ENCODE measurements at regions not wholly inside any gene's neighbourhood (a gene's known extent, or its start where the extent isn't known, plus 50 kb on each side); places are given as distances from the start of the nearest gene placed in this dataset.
"Not testable (repeated sequence)": the region's sequence is repeated elsewhere in the genome, so short reads cannot be mapped to it uniquely, and the experiment has no call there.

GRCh38 chr18:25495606-25496005, 143.6 kb upstream of the ZNF521 start:
- ChIA-PET CTCF (interaction anchor here (1.2 kb wide), 1 partner anchor 33 kb away, joined by 3 read pairs; no protein-coding TSS in a partner anchor), POLR2A (no interaction called here)
- no peak for TF ChIP-seq CTCF (IDR thresholded peaks at IDR 0.05; ENCODE audit: control extremely low read depth, extremely low read depth, low read depth, missing control alignments)
- DNase-seq (ENCODE audit: extremely low spot score) = no peak

GRCh38 chr18:25494888-25495287, 142.9 kb upstream of the ZNF521 start:
- CTCF ChIA-PET = no interaction called here
- no peak for TF ChIP-seq CTCF (IDR thresholded peaks at IDR 0.05; ENCODE audit: control extremely low read depth, extremely low read depth, low read depth, missing control alignments)

GRCh38 chr18:25493401-25493800, 141.4 kb upstream of the ZNF521 start:
- ChIA-PET CTCF (interaction anchor here (0.6 kb wide), 1 partner anchor 68 kb away, joined by 3 read pairs; no protein-coding TSS in a partner anchor), POLR2A (no interaction called here)
- no peak for DNase-seq (ENCODE audit: extremely low spot score)
- TF ChIP-seq CTCF (IDR thresholded peaks at IDR 0.05; ENCODE audit: control extremely low read depth, extremely low read depth, low read depth, missing control alignments) = no peak

More at GRCh38 chr18:25494888-25495287, 142.9 kb upstream of the ZNF521 start:
- POLR2A ChIA-PET = no interaction called here
- no peak for DNase-seq (ENCODE audit: extremely low spot score)

- ChIA-PET POLR2A (no interaction called here), CTCF (interaction anchor here (1.3 kb wide), 1 partner anchor 20 kb away, joined by 3 read pairs; no protein-coding TSS in a partner anchor)
- TF ChIP-seq CTCF (IDR thresholded peaks at IDR 0.05; ENCODE audit: control extremely low read depth, extremely low read depth, low read depth, missing control alignments) = no peak
- no peak for DNase-seq (ENCODE audit: extremely low spot score)
These were observed 138.3 kb upstream of the ZNF521 start for GRCh38 chr18:25490316-25490715.

- ChIA-PET POLR2A (no interaction called here), CTCF (interaction anchor here (1.7 kb wide), 1 partner anchor 15 kb away, joined by 4 read pairs; no protein-coding TSS in a partner anchor)
- TF ChIP-seq CTCF (IDR thresholded peaks at IDR 0.05; ENCODE audit: control extremely low read depth, extremely low read depth, low read depth, missing control alignments) = no peak
- DNase-seq (ENCODE audit: extremely low spot score) = no peak
These were observed 121.0 kb upstream of the ZNF521 start for GRCh38 chr18:25473008-25473407.

- DNase-seq (ENCODE audit: extremely low spot score); POLR2A ChIA-PET; CTCF ChIA-PET: not testable (repeated sequence)
These were observed 119.0 kb upstream of the ZNF521 start for GRCh38 chr18:25470756-25471524.

- CTCF ChIA-PET = interaction anchor here (1.3 kb wide), 1 partner anchor 11 kb away, joined by 4 read pairs; no protein-coding TSS in a partner anchor
- no peak for DNase-seq (ENCODE audit: extremely low spot score)
- no peak for TF ChIP-seq CTCF (IDR thresholded peaks at IDR 0.05; ENCODE audit: control extremely low read depth, extremely low read depth, low read depth, missing control alignments)
- POLR2A ChIA-PET = no interaction called here
These were observed 118.1 kb upstream of the ZNF521 start for GRCh38 chr18:25470062-25470461.

All from GM10248 (cell line).